Mesendoderm (in vitro differentiated cells): ENCODE measurements at regions not wholly inside any gene's neighbourhood (a gene's known extent, or its start where the extent isn't known, plus 50 kb on each side); places are given as distances from the start of the nearest gene placed in this dataset.
A peak's percentile ranks its signal among the peaks of the same experiment; 100 is the strongest.

Experiments used
- DNase-seq: peaks from one replicate; pipeline ENCODE4 v3.0.0; 2013
- H2AK5ac ChIP-seq: 2 replicates; pipeline ENCODE4 v1.6.1; 2013; ENCODE audit warnings: low read length, inconsistent platforms
- H2BK120ac ChIP-seq: 2 replicates; pipeline ENCODE4 v1.6.1; 2013; ENCODE audit warnings: low read depth, mild to moderate bottlenecking, low read length, moderate library complexity, mixed read lengths
- H2BK15ac ChIP-seq: replicated peaks from 2 replicates; pipeline ENCODE4 v1.6.1; 2013; ENCODE audit warnings: low read depth, mild to moderate bottlenecking, moderate library complexity
- H2BK5ac ChIP-seq: 2 replicates; pipeline ENCODE4 v1.6.1; 2013; ENCODE audit warnings: low read length, inconsistent platforms
- H3K18ac ChIP-seq: 2 replicates; pipeline ENCODE4 v1.6.1; 2013; ENCODE audit warnings: mild to moderate bottlenecking, low read length, mixed read lengths
- H3K23ac ChIP-seq: one replicate; pipeline ENCODE4 v1.6.1; 2013; ENCODE audit warnings: low read length
- H3K27ac ChIP-seq: 2 replicates; pipeline ENCODE4 v1.5.1; 2013; ENCODE audit warnings: low read depth, mild to moderate bottlenecking, inconsistent platforms, low read length, moderate library complexity
- H3K27me3 ChIP-seq: 2 replicates; pipeline ENCODE4 v1.6.1; 2013; ENCODE audit warnings: low read length, control low read depth, mild to moderate bottlenecking, inconsistent platforms; ENCODE audit not compliant: insufficient read depth, poor library complexity
- H3K36me3 ChIP-seq: 2 replicates; pipeline ENCODE4 v1.6.1; 2013; ENCODE audit warnings: low read length, inconsistent platforms; ENCODE audit not compliant: control insufficient read depth, insufficient read depth
- H3K4ac ChIP-seq: one replicate; pipeline ENCODE4 v1.6.1; 2013; ENCODE audit warnings: low read depth, mild to moderate bottlenecking, low read length, moderate library complexity
- H3K4me1 ChIP-seq: 2 replicates; pipeline ENCODE4 v1.6.1; 2013; ENCODE audit warnings: low read depth, low read length, inconsistent platforms; ENCODE audit not compliant: control insufficient read depth
- H3K4me2 ChIP-seq: 2 replicates; pipeline ENCODE4 v1.6.1; 2013; ENCODE audit warnings: low read length
- H3K4me3 ChIP-seq: 2 replicates; pipeline ENCODE4 v1.5.1; 2013; ENCODE audit warnings: mild to moderate bottlenecking, low read length
- H3K56ac ChIP-seq: one replicate; pipeline ENCODE4 v1.6.1; 2013; ENCODE audit warnings: low read length
- H3K79me1 ChIP-seq: 2 replicates; pipeline ENCODE4 v1.6.1; 2013; ENCODE audit warnings: low read length, inconsistent platforms
- H3K79me2 ChIP-seq: 2 replicates; pipeline ENCODE4 v1.6.1; 2013; ENCODE audit warnings: mild to moderate bottlenecking, low read length; ENCODE audit not compliant: control insufficient read depth, insufficient read depth
- H3K9ac ChIP-seq: 2 replicates; pipeline ENCODE4 v1.6.1; 2013; ENCODE audit warnings: low read length, inconsistent platforms
- H4K5ac ChIP-seq: one replicate; pipeline ENCODE4 v1.6.1; 2013; ENCODE audit warnings: low read length
- H4K8ac ChIP-seq: one replicate; pipeline ENCODE4 v1.6.1; 2013; ENCODE audit warnings: low read depth, mild to moderate bottlenecking, control low read depth, low read length, moderate library complexity
- WGBS: extraction: QIAGEN DNeasy Blood & Tissue Kit; methylation state at CpG from one replicate; pipeline ENCODE4 v1.1.7; 2013; ENCODE audit warnings: low lambda C conversion rate, missing lambda C conversion rate; ENCODE audit not compliant: insufficient coverage; ENCODE audit errors: extremely low coverage; 5-methylcytosine and 5-hydroxymethylcytosine counted together

DNA sequence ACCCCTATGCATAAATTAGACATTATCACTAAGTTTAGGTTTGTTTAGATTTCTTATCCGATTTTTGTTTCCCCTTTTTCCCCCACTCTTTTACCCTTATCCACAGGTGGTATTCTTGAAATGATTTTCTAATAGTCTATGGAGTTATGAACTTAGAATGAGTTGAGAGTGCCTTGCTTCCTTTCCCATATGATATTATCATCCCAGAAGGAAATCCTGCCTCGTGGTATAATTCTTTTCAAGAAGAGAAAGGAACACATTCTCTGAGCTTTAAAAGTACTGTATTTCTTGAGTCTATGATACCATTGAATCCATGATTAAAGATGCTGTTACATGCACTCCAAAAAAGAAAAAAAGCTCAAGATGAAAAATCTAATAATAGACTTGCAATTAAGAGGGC, 76.9 kb upstream of the ADAMTSL1 start:
- no peaks in the 10 kb centered on the region for H3K79me1 ChIP-seq
- no peak overlapping the region for H2BK5ac ChIP-seq
- no CpG with 5 or more reads among the region's 2 CpGs for WGBS
- no peaks in the 10 kb centered on the region for H3K4me1 ChIP-seq
- H3K79me2 ChIP-seq, result no peaks in the 10 kb centered on the region
- H2AK5ac ChIP-seq, result no peak overlapping the region
- no peak overlapping the region for H4K8ac ChIP-seq
- H2BK120ac ChIP-seq, result no peak overlapping the region
- no peak overlapping the region for H3K9ac ChIP-seq
- H3K4ac ChIP-seq, result no peak overlapping the region
- no peak overlapping the region for H3K4me2 ChIP-seq
- no peak overlapping the region for H3K56ac ChIP-seq
- no peaks in the 10 kb centered on the region for H3K36me3 ChIP-seq
- H3K27me3 ChIP-seq, result no peaks in the 10 kb centered on the region
- no peak for DNase-seq
- H3K23ac ChIP-seq, result no peak overlapping the region
- H2BK15ac ChIP-seq, result no peak overlapping the region
- H3K18ac ChIP-seq, result no peak overlapping the region
- H3K27ac ChIP-seq, result no peak overlapping the region
- H3K4me3 ChIP-seq, result no peak overlapping the region
- no peak overlapping the region for H4K5ac ChIP-seq

DNA sequence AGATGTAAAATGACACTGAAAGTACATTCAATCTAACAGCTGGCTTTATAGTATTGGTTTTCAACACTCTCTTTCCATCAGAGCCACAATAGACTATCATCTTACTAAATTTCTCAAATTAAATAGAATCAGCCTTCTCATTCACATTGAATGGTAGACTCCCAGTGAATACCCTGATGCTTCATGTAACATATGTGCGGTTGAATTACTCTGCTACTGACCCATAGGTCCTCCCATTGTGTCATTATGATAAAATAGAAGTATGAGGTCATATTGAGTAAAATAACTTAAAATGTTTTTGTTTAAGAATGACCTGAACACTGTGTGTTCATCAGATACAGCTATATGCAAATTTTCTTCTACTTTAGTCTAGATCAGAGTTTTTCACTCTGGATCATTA, 75.9 kb upstream of the ADAMTSL1 start:
- Histone ChIP-seq H3K27ac (no peak overlapping the region), H3K4me1 (no peaks in the 10 kb centered on the region), H3K23ac (no peak overlapping the region), H3K4me3 (no peak overlapping the region), H3K4me2 (no peak overlapping the region), H4K8ac (no peak overlapping the region), H4K5ac (no peak overlapping the region), H3K36me3 (no peaks in the 10 kb centered on the region), H3K79me2 (no peaks in the 10 kb centered on the region), H2BK120ac (no peak overlapping the region), H2BK5ac (no peak overlapping the region), H2BK15ac (no peak overlapping the region), H3K79me1 (no peaks in the 10 kb centered on the region), H3K9ac (no peak overlapping the region), H3K27me3 (no peaks in the 10 kb centered on the region), H3K18ac (no peak overlapping the region), H3K56ac (no peak overlapping the region), H2AK5ac (no peak overlapping the region), H3K4ac (no peak overlapping the region)
- no peak for DNase-seq
- WGBS, result no CpG with 5 or more reads among the region's 1 CpG

DNA sequence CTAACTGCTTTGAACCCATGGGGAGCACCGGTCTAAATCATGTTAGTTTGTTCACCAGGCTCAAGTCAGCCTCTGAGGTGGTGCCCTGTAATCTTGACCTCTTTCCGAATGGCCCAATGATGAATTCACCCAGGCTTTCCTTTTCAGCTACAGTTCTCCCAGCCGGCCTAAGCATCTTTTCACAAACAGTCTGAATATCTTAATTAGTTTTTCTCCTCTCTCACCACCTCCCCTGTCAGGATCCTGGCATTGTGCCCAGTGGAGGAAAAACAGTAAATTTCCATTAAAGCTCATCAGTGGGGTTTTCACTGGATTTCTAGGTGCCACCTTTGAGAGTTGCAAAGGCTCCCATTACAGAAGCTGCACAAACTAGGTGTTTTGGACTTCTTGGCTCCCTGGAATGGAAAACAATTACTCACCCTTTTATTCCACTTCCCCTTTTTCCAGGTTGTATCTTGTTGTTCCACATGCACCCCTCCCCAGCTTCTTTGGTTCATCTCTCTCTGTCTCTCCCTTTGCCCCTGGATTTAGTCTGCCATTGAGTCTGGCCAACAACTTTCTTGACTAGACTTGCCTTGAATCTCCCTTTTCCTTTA, 69.4 kb upstream of the ADAMTSL1 start:
- Histone ChIP-seq H3K56ac (no peak overlapping the region), H3K36me3 (no peaks in the 10 kb centered on the region), H4K8ac (no peak overlapping the region), H3K4me2 (no peak overlapping the region), H2BK5ac (no peak overlapping the region), H3K4me3 (no peak overlapping the region), H2BK15ac (no peak overlapping the region), H3K4me1 (no peaks in the 10 kb centered on the region), H2AK5ac (no peak overlapping the region), H3K23ac (no peak overlapping the region), H4K5ac (no peak overlapping the region), H3K4ac (no peak overlapping the region), H3K79me2 (no peaks in the 10 kb centered on the region), H3K27ac (no peak overlapping the region), H2BK120ac (no peak overlapping the region), H3K27me3 (no peaks in the 10 kb centered on the region), H3K18ac (no peak overlapping the region), H3K9ac (no peak overlapping the region), H3K79me1 (no peaks in the 10 kb centered on the region)
- WGBS, result no CpG with 5 or more reads among the region's 3 CpGs
- no peak for DNase-seq

- no peak overlapping the region for H2BK120ac ChIP-seq
- no peak overlapping the region for H3K56ac ChIP-seq
- H3K27ac ChIP-seq, result no peak overlapping the region
- H3K18ac ChIP-seq, result no peak overlapping the region
- no peak overlapping the region for H3K23ac ChIP-seq
- H3K27me3 ChIP-seq, result no peaks in the 10 kb centered on the region
- H3K79me1 ChIP-seq, result no peaks in the 10 kb centered on the region
- no peak overlapping the region for H4K8ac ChIP-seq
- no peaks in the 10 kb centered on the region for H3K4me1 ChIP-seq
- no peak overlapping the region for H3K4me3 ChIP-seq
- no peak overlapping the region for H3K4me2 ChIP-seq
- H4K5ac ChIP-seq, result no peak overlapping the region
- H2BK15ac ChIP-seq, result no peak overlapping the region
- no peaks in the 10 kb centered on the region for H3K79me2 ChIP-seq
- no peak overlapping the region for H3K9ac ChIP-seq
- no peak overlapping the region for H3K4ac ChIP-seq
- no CpG with 5 or more reads among the region's 3 CpGs for WGBS
- H3K36me3 ChIP-seq, result no peaks in the 10 kb centered on the region
- DNase-seq, result no peak
- no peak overlapping the region for H2AK5ac ChIP-seq
- H2BK5ac ChIP-seq, result no peak overlapping the region
Measured at GRCh38 chr9:18405240-18405639, 68.7 kb upstream of the ADAMTSL1 start.

- no peaks in the 10 kb centered on the region for H3K79me1 ChIP-seq
- WGBS, result no CpG with 5 or more reads among the region's 7 CpGs
- no peak overlapping the region for H4K8ac ChIP-seq
- H3K18ac ChIP-seq, result no peak overlapping the region
- no peak overlapping the region for H3K9ac ChIP-seq
- no peak overlapping the region for H3K4me2 ChIP-seq
- no peaks in the 10 kb centered on the region for H3K27me3 ChIP-seq
- no peaks in the 10 kb centered on the region for H3K79me2 ChIP-seq
- no peak overlapping the region for H3K56ac ChIP-seq
- H4K5ac ChIP-seq, result no peak overlapping the region
- H3K23ac ChIP-seq, result no peak overlapping the region
- H2BK120ac ChIP-seq, result no peak overlapping the region
- no peak for DNase-seq
- H3K4me1 ChIP-seq, result no peaks in the 10 kb centered on the region
- no peak overlapping the region for H3K27ac ChIP-seq
- no peak overlapping the region for H2BK5ac ChIP-seq
- no peak overlapping the region for H2BK15ac ChIP-seq
- no peaks in the 10 kb centered on the region for H3K36me3 ChIP-seq
- no peak overlapping the region for H3K4me3 ChIP-seq
- H2AK5ac ChIP-seq, result no peak overlapping the region
- no peak overlapping the region for H3K4ac ChIP-seq
Measured at GRCh38 chr9:18410983-18411382, 63.0 kb upstream of the ADAMTSL1 start.

- no CpG with 5 or more reads among the region's 2 CpGs for WGBS
- no peak overlapping the region for H3K4ac ChIP-seq
Measured at GRCh38 chr9:18421391-18421790, 52.6 kb upstream of the ADAMTSL1 start.

More at GRCh38 chr9:18421391-18421790, 52.6 kb upstream of the ADAMTSL1 start:
- Histone ChIP-seq H2AK5ac (no peak overlapping the region), H2BK120ac (no peak overlapping the region), H4K8ac (no peak overlapping the region), H3K23ac (no peak overlapping the region), H3K79me1 (no peaks in the 10 kb centered on the region), H3K27me3 (no peaks in the 10 kb centered on the region), H3K27ac (no peak overlapping the region), H3K18ac (no peak overlapping the region), H2BK5ac (no peak overlapping the region), H4K5ac (no peak overlapping the region), H3K4me1 (peaks cover 3% of the 10 kb centered on the region), H3K9ac (no peak overlapping the region), H3K36me3 (no peaks in the 10 kb centered on the region), H2BK15ac (no peak overlapping the region), H3K56ac (no peak overlapping the region), H3K4me3 (no peak overlapping the region), H3K79me2 (no peaks in the 10 kb centered on the region), H3K4me2 (no peak overlapping the region)
- DNase-seq, result peak; percentile 62
